Stimulated activated CD4-positive, alpha-beta T cell treated with anti-CD3 and anti-CD28 coated beads, Interleukin-1b, Interleukin-23, amount 100 ng/mL, for 4 hours (primary cell): ENCODE measurements at regions not wholly inside any gene's neighbourhood (a gene's known extent, or its start where the extent isn't known, plus 50 kb on each side); places are given as distances from the start of the nearest gene placed in this dataset.
A peak's percentile ranks its signal among the peaks of the same experiment; 100 is the strongest.

Experiments
- DNase-seq, 2 donors: peaks; one replicate each; pipeline ENCODE4 v3.0.0-alpha.2; 2020; ENCODE audit warnings: low read depth in 2 of 2

- no peak for DNase-seq
These were observed 63.5 kb upstream of the ASCC3 start for GRCh38 chr6:100944644-100945043.

- DNase-seq = no peak
These were observed 65.0 kb upstream of the ASCC3 start for GRCh38 chr6:100946021-100946540.

GRCh38 chr6:100946711-100947110 is 65.6 kb upstream of the ASCC3 start:
- DNase-seq = no peak

- DNase-seq = no peak
These were observed 67.4 kb upstream of the ASCC3 start for GRCh38 chr6:100948381-100949133.

- DNase-seq = no peak
These were observed 70.9 kb upstream of the ASCC3 start for GRCh38 chr6:100952006-100952405.

- no peak for DNase-seq
These were observed 78.2 kb upstream of the ASCC3 start for GRCh38 chr6:100959280-100959679.

GRCh38 chr6:100962466-100962865 is 81.3 kb upstream of the ASCC3 start:
- no peak for DNase-seq

GRCh38 chr6:100965067-100965466 is 83.9 kb upstream of the ASCC3 start:
- DNase-seq = no peak

GRCh38 chr6:100968949-100969348 is 87.8 kb upstream of the ASCC3 start:
- no peak for DNase-seq

GRCh38 chr6:100979267-100979666 is 98.1 kb upstream of the ASCC3 start:
- DNase-seq = no peak

- no peak for DNase-seq
These were observed 99.8 kb upstream of the ASCC3 start for GRCh38 chr6:100980949-100981348.

- no peak for DNase-seq
These were observed 105.8 kb upstream of the ASCC3 start for GRCh38 chr6:100986921-100987320.

- no peak for DNase-seq
These were observed 106.4 kb upstream of the ASCC3 start for GRCh38 chr6:100987556-100987955.

- DNase-seq = no peak
These were observed 107.4 kb upstream of the ASCC3 start for GRCh38 chr6:100988391-100988984.

- no peak for DNase-seq
These were observed 108.9 kb upstream of the ASCC3 start for GRCh38 chr6:100990070-100990469.

- DNase-seq = no peak
These were observed 115.3 kb upstream of the ASCC3 start for GRCh38 chr6:100996409-100996808.

- no peak for DNase-seq
These were observed 117.0 kb upstream of the ASCC3 start for GRCh38 chr6:100998111-100998510.

GRCh38 chr6:100999034-100999597 is 118.0 kb upstream of the ASCC3 start:
- no peak for DNase-seq

- no peak for DNase-seq
These were observed 119.2 kb upstream of the ASCC3 start for GRCh38 chr6:101000341-101000740.

GRCh38 chr6:101001012-101001411 is 119.9 kb upstream of the ASCC3 start:
- no peak for DNase-seq

GRCh38 chr6:101001607-101002006 is 120.5 kb upstream of the ASCC3 start:
- no peak for DNase-seq

- no peak for DNase-seq
These were observed 121.9 kb upstream of the ASCC3 start for GRCh38 chr6:101003075-101003474.

GRCh38 chr6:101011186-101011585 is 130.1 kb upstream of the ASCC3 start:
- peak in 1 of 2 donors; percentile 1 for DNase-seq
